GM12874 (cell line): ENCODE measurements at regions not wholly inside any gene's neighbourhood (a gene's known extent, or its start where the extent isn't known, plus 50 kb on each side); places are given as distances from the start of the nearest gene placed in this dataset.

Experiments used
- TF ChIP-seq, protein P1 (sequence below): IDR thresholded peaks from 2 replicates; pipeline ENCODE4 v1.5.1; 2011; ENCODE audit warnings: low read depth, mild to moderate bottlenecking, control low read depth, low read length, moderate library complexity; ENCODE audit not compliant: insufficient read depth

DNA sequence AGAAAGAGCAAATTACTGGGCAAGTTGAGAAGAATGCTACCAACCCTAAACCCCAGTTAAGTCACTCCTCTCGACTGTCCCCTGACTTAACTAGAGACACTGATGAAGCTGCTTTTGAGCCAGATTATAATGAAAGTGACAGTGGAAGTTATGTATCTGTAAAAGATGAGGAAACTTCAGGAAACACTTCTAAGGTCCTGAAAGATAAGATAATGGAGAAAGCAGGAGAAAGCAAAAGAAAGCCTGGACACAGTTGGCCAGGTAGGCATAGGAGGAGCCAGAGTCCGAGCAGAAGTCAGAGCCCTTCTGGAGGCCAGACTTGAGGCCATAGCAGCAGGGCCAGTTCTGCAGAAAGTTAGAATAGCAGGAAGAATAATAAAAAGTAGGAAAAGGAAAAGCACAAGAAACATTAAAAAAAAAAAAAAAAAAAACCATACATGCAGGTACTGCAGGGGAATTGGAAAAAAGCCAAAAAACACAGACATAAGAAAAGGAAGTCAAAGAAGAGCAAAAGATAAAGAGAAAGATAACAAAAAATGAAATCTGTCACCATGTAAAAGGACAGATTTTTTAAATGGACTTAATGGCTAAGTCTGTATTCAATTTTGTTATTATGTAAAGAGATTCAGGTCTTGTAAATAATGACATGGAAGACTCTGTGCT lies 101.0 kb upstream of the KCNMA1 start:
- TF ChIP-seq, protein P1, sequence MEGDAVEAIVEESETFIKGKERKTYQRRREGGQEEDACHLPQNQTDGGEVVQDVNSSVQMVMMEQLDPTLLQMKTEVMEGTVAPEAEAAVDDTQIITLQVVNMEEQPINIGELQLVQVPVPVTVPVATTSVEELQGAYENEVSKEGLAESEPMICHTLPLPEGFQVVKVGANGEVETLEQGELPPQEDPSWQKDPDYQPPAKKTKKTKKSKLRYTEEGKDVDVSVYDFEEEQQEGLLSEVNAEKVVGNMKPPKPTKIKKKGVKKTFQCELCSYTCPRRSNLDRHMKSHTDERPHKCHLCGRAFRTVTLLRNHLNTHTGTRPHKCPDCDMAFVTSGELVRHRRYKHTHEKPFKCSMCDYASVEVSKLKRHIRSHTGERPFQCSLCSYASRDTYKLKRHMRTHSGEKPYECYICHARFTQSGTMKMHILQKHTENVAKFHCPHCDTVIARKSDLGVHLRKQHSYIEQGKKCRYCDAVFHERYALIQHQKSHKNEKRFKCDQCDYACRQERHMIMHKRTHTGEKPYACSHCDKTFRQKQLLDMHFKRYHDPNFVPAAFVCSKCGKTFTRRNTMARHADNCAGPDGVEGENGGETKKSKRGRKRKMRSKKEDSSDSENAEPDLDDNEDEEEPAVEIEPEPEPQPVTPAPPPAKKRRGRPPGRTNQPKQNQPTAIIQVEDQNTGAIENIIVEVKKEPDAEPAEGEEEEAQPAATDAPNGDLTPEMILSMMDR, result no peak

GRCh38 chr10:77737608-77738007 lies 100.0 kb upstream of the KCNMA1 start:
- TF ChIP-seq, protein P1, result no peak

DNA sequence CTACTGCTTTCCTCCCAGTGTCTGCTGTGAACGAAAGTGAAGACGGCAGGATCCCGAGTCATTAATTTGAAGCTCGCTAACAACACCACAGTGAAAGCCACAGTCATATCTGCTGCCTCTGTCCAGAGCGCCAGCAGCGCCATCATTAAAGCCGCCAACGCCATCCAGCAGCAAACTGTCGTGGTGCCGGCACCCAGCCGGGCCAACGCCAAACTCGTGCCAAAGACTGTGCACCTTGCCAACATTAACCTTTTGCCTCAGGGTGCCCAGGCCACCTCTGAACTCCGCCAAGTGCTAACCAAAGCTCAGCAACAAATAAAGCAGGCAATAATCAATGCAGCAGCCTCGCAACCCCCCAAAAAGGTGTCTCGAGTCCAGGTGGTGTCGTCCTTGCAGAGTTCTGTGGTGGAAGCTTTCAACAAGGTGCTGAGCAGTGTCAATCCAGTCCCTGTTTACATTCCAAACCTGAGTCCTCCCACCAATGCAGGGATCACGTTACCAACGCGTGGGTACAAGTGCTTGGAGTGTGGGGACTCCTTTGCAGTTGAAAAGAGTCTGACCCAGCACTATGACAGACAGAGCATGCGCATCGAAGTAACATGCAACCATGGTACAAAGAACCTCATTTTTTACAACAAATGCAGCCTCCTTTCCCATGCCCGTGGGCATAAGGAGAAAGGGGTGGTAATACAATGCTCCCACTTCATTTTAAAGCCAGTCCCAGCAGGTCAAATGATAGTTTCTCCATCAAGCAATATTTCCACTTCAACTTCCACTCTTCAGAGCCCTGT lies 94.8 kb upstream of the KCNMA1 start:
- TF ChIP-seq, protein P1, result no peak

GRCh38 chr10:77727481-77727880 lies 89.9 kb upstream of the KCNMA1 start:
- TF ChIP-seq, protein P1, result no peak

GRCh38 chr10:77726732-77727131 lies 89.1 kb upstream of the KCNMA1 start:
- TF ChIP-seq, protein P1, result no peak

GRCh38 chr10:77726301-77726700 lies 88.7 kb upstream of the KCNMA1 start:
- TF ChIP-seq, protein P1, result no peak

- TF ChIP-seq, protein P1, result no peak
These were observed 87.2 kb upstream of the KCNMA1 start for GRCh38 chr10:77724820-77725219.
